Stimulated activated naive CD8-positive, alpha-beta T cell treated with anti-CD3 and anti-CD28 coated beads, Interleukin-15, amount 100 ng/mL, for 72 hours (primary cell): ENCODE measurements at regions not wholly inside any gene's neighbourhood (a gene's known extent, or its start where the extent isn't known, plus 50 kb on each side); places are given as distances from the start of the nearest gene placed in this dataset.
A peak's percentile ranks its signal among the peaks of the same experiment; 100 is the strongest.
"Not testable (repeated sequence)": the region's sequence is repeated elsewhere in the genome, so short reads cannot be mapped to it uniquely, and the experiment has no call there.

Experiments used
- ATAC-seq: fragments of 150-1000 bp; cut with Tn5 transposase; 2 replicates; pipeline ENCODE4 v1.10.0; 2021; ENCODE audit warnings: mild to moderate bottlenecking, moderate library complexity
- DNase-seq, 2 donors: peaks; one replicate each; pipeline ENCODE4 v3.0.0; 2021 to 2022
- H3K27ac Mint-ChIP-seq, 2 donors: one replicate each; pipeline ENCODE4 v1.8.0; 2022; ENCODE audit warnings: mild to moderate bottlenecking in 2 of 2, mixed read lengths in 2 of 2, moderate library complexity in 2 of 2
- H3K27me3 Mint-ChIP-seq: one replicate; pipeline ENCODE4 v1.8.0; 2022; ENCODE audit warnings: mixed read lengths
- H3K4me1 Mint-ChIP-seq: one replicate; pipeline ENCODE4 v1.8.0; 2022; ENCODE audit warnings: mild to moderate bottlenecking, mixed read lengths
- H3K4me3 Mint-ChIP-seq, 2 donors: one replicate each; pipeline ENCODE4 v1.8.0; 2022; ENCODE audit warnings: mild to moderate bottlenecking in 2 of 2, mixed read lengths in 2 of 2, moderate library complexity in 1 of 2
- H3K9me3 Mint-ChIP-seq, 2 donors: one replicate each; pipeline ENCODE4 v1.8.0; 2022; ENCODE audit warnings: mixed read lengths in 2 of 2

- DNase-seq = no peak
- Mint-ChIP-seq H3K27me3 (peaks cover 21% of the 10 kb centered on the region), H3K27ac (no peak overlapping the region), H3K4me3 (no peak overlapping the region), H3K4me1 (no peaks in the 10 kb centered on the region), H3K9me3 (no peaks in the 10 kb centered on the region)
- ATAC-seq = no peak
Observed at GRCh38 chr7:131627735-131628190, 71.3 kb upstream of the PODXL start.

- DNase-seq (no peak), ATAC-seq (no peak)
- no peak overlapping the region for H3K4me3 Mint-ChIP-seq
- H3K9me3 Mint-ChIP-seq = no peaks in the 10 kb centered on the region
- no peaks in the 10 kb centered on the region for H3K4me1 Mint-ChIP-seq
- H3K27me3 Mint-ChIP-seq = peaks cover 21% of the 10 kb centered on the region
- H3K27ac Mint-ChIP-seq = peak overlapping the region in 1 of 2 donors; percentile 36
Observed at GRCh38 chr7:131626643-131627042, 70.2 kb upstream of the PODXL start.

- ATAC-seq (no peak), DNase-seq (no peak)
- H3K27ac Mint-ChIP-seq = no peak overlapping the region
- H3K4me1 Mint-ChIP-seq = no peaks in the 10 kb centered on the region
- no peaks in the 10 kb centered on the region for H3K9me3 Mint-ChIP-seq
- no peak overlapping the region for H3K4me3 Mint-ChIP-seq
- peaks cover 16% of the 10 kb centered on the region for H3K27me3 Mint-ChIP-seq
Observed at GRCh38 chr7:131625817-131626372, 69.5 kb upstream of the PODXL start.

GRCh38 chr7:131625345-131625744 lies 68.9 kb upstream of the PODXL start:
- DNase-seq, H3K4me1 Mint-ChIP-seq, H3K4me3 Mint-ChIP-seq, H3K9me3 Mint-ChIP-seq, H3K27ac Mint-ChIP-seq, ATAC-seq: not testable (repeated sequence)
- peaks cover 14% of the 10 kb centered on the region for H3K27me3 Mint-ChIP-seq

GRCh38 chr7:131624536-131624935 lies 68.1 kb upstream of the PODXL start:
- ATAC-seq (no peak), DNase-seq (no peak)
- Mint-ChIP-seq H3K4me1 (no peaks in the 10 kb centered on the region), H3K27me3 (peaks cover 10% of the 10 kb centered on the region), H3K9me3 (no peaks in the 10 kb centered on the region), H3K27ac (no peak overlapping the region), H3K4me3 (no peak overlapping the region)

- no peaks in the 10 kb centered on the region for H3K4me1 Mint-ChIP-seq
- ATAC-seq (no peak), DNase-seq (no peak)
- peaks cover 7% of the 10 kb centered on the region for H3K27me3 Mint-ChIP-seq
- no peak overlapping the region for H3K4me3 Mint-ChIP-seq
- H3K9me3 Mint-ChIP-seq = no peaks in the 10 kb centered on the region
- H3K27ac Mint-ChIP-seq = no peak overlapping the region
Observed at GRCh38 chr7:131623154-131623553, 66.7 kb upstream of the PODXL start.

GRCh38 chr7:131621652-131622051 lies 65.2 kb upstream of the PODXL start:
- no peak for DNase-seq
- ATAC-seq = no peak
- Mint-ChIP-seq H3K27ac (no peak overlapping the region), H3K4me3 (no peak overlapping the region), H3K4me1 (no peaks in the 10 kb centered on the region), H3K27me3 (peaks cover 10% of the 10 kb centered on the region), H3K9me3 (no peaks in the 10 kb centered on the region)

GRCh38 chr7:131620673-131621609 lies 64.5 kb upstream of the PODXL start:
- peaks cover 8% of the 10 kb centered on the region for H3K27me3 Mint-ChIP-seq
- no peak overlapping the region for H3K4me3 Mint-ChIP-seq
- no peaks in the 10 kb centered on the region for H3K4me1 Mint-ChIP-seq
- ATAC-seq (no peak), DNase-seq (no peak)
- peak overlapping the region in 1 of 2 donors; percentile 44 for H3K27ac Mint-ChIP-seq
- H3K9me3 Mint-ChIP-seq = no peaks in the 10 kb centered on the region

- Mint-ChIP-seq H3K27ac (peak overlapping the region in 1 of 2 donors; percentile 81), H3K9me3 (no peaks in the 10 kb centered on the region), H3K4me1 (no peaks in the 10 kb centered on the region), H3K4me3 (no peak overlapping the region), H3K27me3 (peaks cover 8% of the 10 kb centered on the region)
- ATAC-seq (no peak), DNase-seq (no peak)
Observed at GRCh38 chr7:131619336-131620305, 63.2 kb upstream of the PODXL start.

- no peak overlapping the region for H3K4me3 Mint-ChIP-seq
- DNase-seq (no peak), ATAC-seq (no peak)
- H3K27me3 Mint-ChIP-seq = peaks cover 8% of the 10 kb centered on the region
- H3K9me3 Mint-ChIP-seq = no peaks in the 10 kb centered on the region
- H3K27ac Mint-ChIP-seq = no peak overlapping the region
- no peaks in the 10 kb centered on the region for H3K4me1 Mint-ChIP-seq
Observed at GRCh38 chr7:131618391-131618790, 62.0 kb upstream of the PODXL start.

GRCh38 chr7:131616487-131617200 lies 60.2 kb upstream of the PODXL start:
- no peak for ATAC-seq
- H3K9me3 Mint-ChIP-seq = no peaks in the 10 kb centered on the region
- H3K4me3 Mint-ChIP-seq = no peak overlapping the region
- no peak for DNase-seq
- H3K4me1 Mint-ChIP-seq = no peaks in the 10 kb centered on the region
- peaks cover 8% of the 10 kb centered on the region for H3K27me3 Mint-ChIP-seq
- no peak overlapping the region for H3K27ac Mint-ChIP-seq

- H3K4me1 Mint-ChIP-seq = no peaks in the 10 kb centered on the region
- ATAC-seq (no peak), DNase-seq (no peak)
- peaks cover 8% of the 10 kb centered on the region for H3K27me3 Mint-ChIP-seq
- no peak overlapping the region for H3K4me3 Mint-ChIP-seq
- no peak overlapping the region for H3K27ac Mint-ChIP-seq
- H3K9me3 Mint-ChIP-seq = no peaks in the 10 kb centered on the region
Observed at GRCh38 chr7:131613909-131614308, 57.5 kb upstream of the PODXL start.

GRCh38 chr7:131610007-131610406 lies 53.6 kb upstream of the PODXL start:
- peaks cover 7% of the 10 kb centered on the region for H3K4me1 Mint-ChIP-seq
- H3K9me3 Mint-ChIP-seq = no peaks in the 10 kb centered on the region
- ATAC-seq (no peak), DNase-seq (no peak)
- no peak overlapping the region for H3K4me3 Mint-ChIP-seq
- no peak overlapping the region for H3K27ac Mint-ChIP-seq
- H3K27me3 Mint-ChIP-seq = peaks cover 30% of the 10 kb centered on the region

GRCh38 chr7:131608116-131608500 lies 51.7 kb upstream of the PODXL start:
- H3K9me3 Mint-ChIP-seq = no peaks in the 10 kb centered on the region
- no peak for ATAC-seq
- H3K27me3 Mint-ChIP-seq = peaks cover 45% of the 10 kb centered on the region
- no peak overlapping the region for H3K27ac Mint-ChIP-seq
- no peak for DNase-seq
- H3K4me3 Mint-ChIP-seq = no peak overlapping the region
- H3K4me1 Mint-ChIP-seq = peaks cover 7% of the 10 kb centered on the region
